SK-MEL-5 (cell line): ENCODE measurements at regions not wholly inside any gene's neighbourhood (a gene's known extent, or its start where the extent isn't known, plus 50 kb on each side); places are given as distances from the start of the nearest gene placed in this dataset.

Source experiments
- DNase-seq: peaks from one replicate; pipeline ENCODE4 v3.0.0-alpha.2; 2016; ENCODE audit warnings: low read depth, low spot score
- in situ Hi-C: cut with HindIII; loops from 2 replicates; pipeline ENCODE4 v1.10.0; 2016; ENCODE audit warnings: low sequenced_read_pairs, high pct_unique_total_duplicates, low pct_unique_long_range_greater_than_20kb

- in situ Hi-C loops, result no loop called here
These were observed 407.0 kb downstream of the KCTD16 start for GRCh38 chr5:144577676-144578075.

GRCh38 chr5:144575736-144576135 is 405.1 kb downstream of the KCTD16 start:
- in situ Hi-C loops, result no loop called here

More at GRCh38 chr5:144577676-144578075, 407.0 kb downstream of the KCTD16 start:
- no peak for DNase-seq

GRCh38 chr5:144567421-144567780 is 396.7 kb downstream of the KCTD16 start:
- DNase-seq, result no peak
- in situ Hi-C loops, result no loop called here

More at GRCh38 chr5:144575736-144576135, 405.1 kb downstream of the KCTD16 start:
- no peak for DNase-seq

- DNase-seq, result no peak
- in situ Hi-C loops, result no loop called here
These were observed 396.2 kb downstream of the KCTD16 start for GRCh38 chr5:144566747-144567420.

GRCh38 chr5:144549580-144549979 is 378.9 kb downstream of the KCTD16 start:
- DNase-seq, result no peak
- in situ Hi-C loops, result no loop called here

- in situ Hi-C loops, result no loop called here
- no peak for DNase-seq
These were observed 378.3 kb downstream of the KCTD16 start for GRCh38 chr5:144548936-144549335.

GRCh38 chr5:144547098-144547499 is 376.4 kb downstream of the KCTD16 start:
- in situ Hi-C loops, result no loop called here
- DNase-seq, result no peak

- no peak for DNase-seq
- in situ Hi-C loops, result no loop called here
These were observed 368.2 kb downstream of the KCTD16 start for GRCh38 chr5:144538845-144539244.
